ENCODE measurements at regions not wholly inside any gene's neighbourhood (a gene's known extent, or its start where the extent isn't known, plus 50 kb on each side); places are given as distances from the start of the nearest gene placed in this dataset.

GRCh38 chr13:104106705-104107393 lies 1040.6 kb upstream of the SLC10A2 start:
- peak in 1 of 7 experiments; percentile 16 for TF ChIP-seq CTCF (IDR thresholded peaks at IDR 0.05)
- no peak for TF ChIP-seq POLR2A (IDR thresholded peaks at IDR 0.05)
